B cell (primary cell): ENCODE measurements at regions not wholly inside any gene's neighbourhood (a gene's known extent, or its start where the extent isn't known, plus 50 kb on each side); places are given as distances from the start of the nearest gene placed in this dataset.

Experiments used
- ATAC-seq: fragments of 200-7000 bp; cut with Tn5 transposase; one replicate; pipeline ENCODE4 v1.10.0; 2021; ENCODE audit warnings: low read depth, mild to moderate bottlenecking, moderate number of reproducible peaks, moderate library complexity
- CTCF ChIA-PET: fragments of 350-600 bp; sonication (Branson Sonifier 250); formaldehyde crosslinking; loops from one replicate; lab custom pipeline; 2021; ENCODE audit warnings: antibody characterized with exemption, inconsistent platforms; lab: Charles Lee
- POLR2A ChIA-PET: fragments of 350-600 bp; sonication (Branson Sonifier 250); formaldehyde crosslinking; loops from one replicate; lab custom pipeline; 2021; ENCODE audit warnings: antibody characterized with exemption; lab: Charles Lee
- DNase-seq: peaks from one replicate; pipeline ENCODE4 v3.0.0; 2013
- H2AFZ ChIP-seq: 2 replicates; pipeline ENCODE4 v1.6.1; 2012; ENCODE audit warnings: mild to moderate bottlenecking, low read depth, low read length; ENCODE audit not compliant: insufficient read depth, poor library complexity, severe bottlenecking
- H3K27ac ChIP-seq, 2 donors: 1 replicate in 1 of 2; 2 replicates in 1 of 2; pipeline ENCODE4 v1.5.1; 2012 to 2013; ENCODE audit warnings: low read length in 2 of 2, mild to moderate bottlenecking in 2 of 2, moderate library complexity in 1 of 2
- H3K27me3 ChIP-seq, 4 experiments: fragments of 200-600 bp in 1 of 4; sonication (generic) in 1 of 4; replicated peaks in 1 of 4; 1 replicate in 2 of 4; 2 replicates in 2 of 4; pipeline versions ENCODE4 v1.6.1 to v1.7.0; 2013 to 2016; ENCODE audit warnings: low read length in 3 of 4, mild to moderate bottlenecking in 2 of 4, mixed read lengths in 1 of 4, moderate library complexity in 1 of 4; ENCODE audit not compliant: insufficient read depth in 4 of 4, control insufficient read depth in 3 of 4; ENCODE audit errors: control extremely low read depth in 1 of 4
- H3K36me3 ChIP-seq, 2 experiments: replicated peaks in 1 of 2; 1 replicate in 1 of 2; 2 replicates in 1 of 2; pipeline versions ENCODE4 v1.6.1 to v1.7.1; 2013; ENCODE audit warnings: low read length in 1 of 2; ENCODE audit not compliant: insufficient read depth in 2 of 2, control insufficient read depth in 1 of 2; ENCODE audit errors: control extremely low read depth in 1 of 2, extremely low read depth in 1 of 2
- H3K4me1 ChIP-seq, 2 donors: fragments of 200-600 bp in 1 of 2; sonication (generic) in 1 of 2; 1 replicate in 1 of 2; 2 replicates in 1 of 2; pipeline versions ENCODE4 v1.5.1 to v1.6.1; 2013 to 2017; ENCODE audit warnings: low read length in 2 of 2; ENCODE audit not compliant: control insufficient read depth in 2 of 2, insufficient read depth in 2 of 2
- H3K4me2 ChIP-seq: replicated peaks from 2 replicates; pipeline ENCODE3; 2012; ENCODE audit warnings: mild to moderate bottlenecking, low read depth, low read length; ENCODE audit not compliant: poor library complexity, severe bottlenecking
- H3K4me3 ChIP-seq, 5 experiments: fragments of 200-600 bp in 1 of 5; sonication (generic) in 1 of 5; 1 replicate in 3 of 5; 2 replicates in 2 of 5; pipeline versions ENCODE4 v1.5.1 to v1.7.0; 2011 to 2016; ENCODE audit warnings: low read length in 4 of 5, mild to moderate bottlenecking in 4 of 5, low read depth in 2 of 5, control low read depth in 1 of 5, moderate library complexity in 1 of 5; ENCODE audit not compliant: insufficient read depth in 1 of 5; ENCODE audit errors: control extremely low read depth in 1 of 5, extremely low read depth in 1 of 5
- H3K79me2 ChIP-seq: fragments of 200-600 bp; sonication (generic); one replicate; pipeline ENCODE4 v1.6.0; 2016; ENCODE audit warnings: low read length; ENCODE audit not compliant: control insufficient read depth, insufficient read depth
- H3K9ac ChIP-seq: fragments of 200-600 bp; sonication (generic); 2 replicates; pipeline ENCODE4 v1.6.1; 2017; ENCODE audit warnings: mild to moderate bottlenecking, low read length, moderate library complexity
- H3K9me3 ChIP-seq, 3 donors: one replicate each; pipeline versions ENCODE4 v1.6.1 to v1.7.1; 2013; ENCODE audit warnings: low read length in 2 of 3; ENCODE audit not compliant: control insufficient read depth in 2 of 3, insufficient read depth in 1 of 3; ENCODE audit errors: control extremely low read depth in 1 of 3
- H4K20me1 ChIP-seq: 2 replicates; pipeline ENCODE4 v1.6.0; 2012; ENCODE audit warnings: mild to moderate bottlenecking, low read length; ENCODE audit not compliant: insufficient read depth, control insufficient read depth, poor library complexity, severe bottlenecking
- H3K27ac Mint-ChIP-seq: one replicate; pipeline ENCODE4 v1.8.0; 2021; ENCODE audit warnings: mixed read lengths
- H3K27me3 Mint-ChIP-seq: one replicate; pipeline ENCODE4 v1.8.0; 2021; ENCODE audit warnings: mixed read lengths
- H3K4me1 Mint-ChIP-seq: one replicate; pipeline ENCODE4 v1.8.0; 2021; ENCODE audit warnings: mixed read lengths
- H3K4me3 Mint-ChIP-seq: one replicate; pipeline ENCODE4 v1.8.0; 2021; ENCODE audit warnings: mixed read lengths
- H3K9me3 Mint-ChIP-seq: one replicate; pipeline ENCODE4 v1.8.0; 2022; ENCODE audit warnings: mixed read lengths; ENCODE audit not compliant: insufficient read depth
- CTCF ChIP-seq: fragments of 200-600 bp; IDR thresholded peaks from one replicate; pipeline ENCODE4 v1.8.0; 2022; ENCODE audit warnings: antibody characterized with exemption, mild to moderate bottlenecking
- EZH2 ChIP-seq: IDR thresholded peaks from 2 replicates; pipeline ENCODE4 v1.6.1; 2012; ENCODE audit warnings: borderline replicate concordance, low read depth, mild to moderate bottlenecking, moderate library complexity, low read length; ENCODE audit not compliant: insufficient read depth, poor library complexity, severe bottlenecking
- WGBS: methylation state at CpG from one replicate; pipeline ENCODE4 v1.1.5; 2013; ENCODE audit warnings: missing lambda C conversion rate; ENCODE audit not compliant: insufficient coverage; 5-methylcytosine and 5-hydroxymethylcytosine counted together
- intact Hi-C: fragments of 100-400 bp; cut with micrococcal nuclease; formaldehyde crosslinking; loops from one replicate; pipeline ENCODE4 v1.10.0; 2022

GRCh38 chr18:56166914-56167313 lies 471.5 kb downstream of the TXNL1 start:
- H3K27ac ChIP-seq, result no peak overlapping the region
- H3K27me3 ChIP-seq, result no peaks in the 10 kb centered on the region
- no peaks in the 10 kb centered on the region for H3K79me2 ChIP-seq
- H3K9me3 ChIP-seq, result peaks cover 3 to 9% (median 3%) of the 10 kb centered on the region in 3 donors
- Mint-ChIP-seq H3K4me1 (peaks cover 3% of the 10 kb centered on the region), H3K9me3 (peaks cover 8% of the 10 kb centered on the region), H3K4me3 (no peak overlapping the region), H3K27ac (no peak overlapping the region), H3K27me3 (no peaks in the 10 kb centered on the region)
- H3K36me3 ChIP-seq, result no peaks in the 10 kb centered on the region
- H3K4me1 ChIP-seq, result no peaks in the 10 kb centered on the region
- ChIA-PET CTCF (no interaction called here), POLR2A (no interaction called here)
- no peak overlapping the region for H3K9ac ChIP-seq
- no peak for ATAC-seq
- intact Hi-C loops, result no loop called here
- H3K4me3 ChIP-seq, result no peak overlapping the region
- H4K20me1 ChIP-seq, result no peaks in the 10 kb centered on the region
- no peak for TF ChIP-seq CTCF
- H3K4me2 ChIP-seq, result no peak overlapping the region
- DNase-seq, result no peak
- H2AFZ ChIP-seq, result no peak overlapping the region

- intact Hi-C loops, result no loop called here
- H3K79me2 ChIP-seq, result no peaks in the 10 kb centered on the region
- H3K27me3 Mint-ChIP-seq, result no peaks in the 10 kb centered on the region
- H3K36me3 ChIP-seq, result no peaks in the 10 kb centered on the region
- ATAC-seq, result no peak
- no peak for DNase-seq
- no peak overlapping the region for H3K4me3 Mint-ChIP-seq
- POLR2A ChIA-PET, result no interaction called here
- no peak overlapping the region for H2AFZ ChIP-seq
- H3K4me3 ChIP-seq, result no peak overlapping the region
- peaks cover 8% of the 10 kb centered on the region for H3K9me3 Mint-ChIP-seq
- TF ChIP-seq EZH2 (no peak), CTCF (no peak)
- WGBS, result 95% methylated on average over 3 of the region's 5 CpGs
- H3K4me2 ChIP-seq, result no peak overlapping the region
- H3K4me1 Mint-ChIP-seq, result peaks cover 7% of the 10 kb centered on the region
- H4K20me1 ChIP-seq, result no peaks in the 10 kb centered on the region
- H3K27ac Mint-ChIP-seq, result no peak overlapping the region
- CTCF ChIA-PET, result no interaction called here
- H3K9ac ChIP-seq, result no peak overlapping the region
- no peaks in the 10 kb centered on the region for H3K27me3 ChIP-seq
- H3K4me1 ChIP-seq, result no peaks in the 10 kb centered on the region
- peaks cover 3% of the 10 kb centered on the region in 3 donors for H3K9me3 ChIP-seq
- no peak overlapping the region for H3K27ac ChIP-seq
These were observed 472.6 kb downstream of the TXNL1 start for GRCh38 chr18:56165601-56166355.
